GM12891 (cell line): ENCODE measurements at regions not wholly inside any gene's neighbourhood (a gene's known extent, or its start where the extent isn't known, plus 50 kb on each side); places are given as distances from the start of the nearest gene placed in this dataset.

Source experiments
- POLR2A ChIP-seq: IDR thresholded peaks from 2 replicates; pipeline ENCODE4 v1.6.1; 2011; ENCODE audit warnings: low read depth, low read length, control low read depth
- POLR2AphosphoS5 ChIP-seq: IDR thresholded peaks from 2 replicates; pipeline ENCODE4 v1.6.1; 2011; ENCODE audit warnings: low read depth, low read length, control low read depth

- TF ChIP-seq POLR2AphosphoS5 (no peak), POLR2A (no peak)
Measured at GRCh38 chr6:62530985-62531384, 245.0 kb upstream of the KHDRBS2 start.
